Endothelial cell of umbilical vein (primary cell): ENCODE measurements at regions not wholly inside any gene's neighbourhood (a gene's known extent, or its start where the extent isn't known, plus 50 kb on each side); places are given as distances from the start of the nearest gene placed in this dataset.

Source experiments
- BruUV-seq: library from RNA; stranded (reverse); fragments of 400-500 nt; replicated peaks from 2 replicates; lab custom pipeline; 2021; lab: Mats Ljungman, UMichigan
- CTCF ChIA-PET: fragments of 300-600, 350-600 bp; sonication (Branson Sonifier 250); formaldehyde crosslinking; loops from one replicate; lab custom pipeline; 2021; ENCODE audit warnings: antibody characterized with exemption, inconsistent platforms; lab: Charles Lee
- POLR2A ChIA-PET: fragments of 300-600, 350-600 bp; sonication (Branson Sonifier 250); formaldehyde crosslinking; loops from one replicate; lab custom pipeline; 2021; ENCODE audit warnings: antibody characterized with exemption, inconsistent platforms; lab: Charles Lee
- DNase-seq: peaks from one replicate; pipeline ENCODE4 v3.0.0-alpha.2; 2011; ENCODE audit warnings: low read depth, low spot score
- FAIRE-seq: peaks from 2 replicates; lab custom pipeline; 2011; peaks lifted over from hg19 to GRCh38; lab: Jason Lieb, UNC
- H2AFZ ChIP-seq: 2 replicates; pipeline ENCODE4 v1.6.0; 2012; ENCODE audit warnings: low read depth, low read length, control low read depth, inconsistent platforms
- H3K27ac ChIP-seq: 2 replicates; pipeline ENCODE4 v1.5.1; 2011; ENCODE audit warnings: low read depth, mild to moderate bottlenecking, control low read depth, low read length, moderate library complexity; ENCODE audit not compliant: insufficient read depth
- H3K27me3 ChIP-seq, 2 experiments: 2 replicates each; pipeline versions ENCODE4 v1.6.0 to v1.6.1; 2011; ENCODE audit warnings: low read length in 2 of 2, mixed read lengths in 1 of 2; ENCODE audit not compliant: control insufficient read depth in 2 of 2, insufficient read depth in 2 of 2
- H3K36me3 ChIP-seq, 2 experiments: 2 replicates in 1 of 2; 3 replicates in 1 of 2; pipeline ENCODE4 v1.5.1; 2011; ENCODE audit warnings: low read length in 2 of 2, mild to moderate bottlenecking in 1 of 2, moderate library complexity in 1 of 2; ENCODE audit not compliant: control insufficient read depth in 2 of 2, insufficient read depth in 2 of 2; ENCODE audit errors: extremely low read depth in 1 of 2
- H3K4me1 ChIP-seq: 3 replicates; pipeline ENCODE4 v1.5.1; 2011; ENCODE audit warnings: mild to moderate bottlenecking, low read length; ENCODE audit not compliant: control insufficient read depth, insufficient read depth; ENCODE audit errors: extremely low read depth
- H3K4me2 ChIP-seq: 2 replicates; pipeline ENCODE4 v1.6.1; 2011; ENCODE audit warnings: low read length, control low read depth, mixed read lengths; ENCODE audit not compliant: insufficient read depth
- H3K4me3 ChIP-seq, 3 experiments: fragments of 200-600 bp in 1 of 3; sonication (generic), shearing (Covaris generic) in 1 of 3; replicated peaks in 1 of 3; 2 replicates each; pipeline ENCODE4 v1.5.1; 2011 to 2016; ENCODE audit warnings: control low read depth in 3 of 3, low read length in 3 of 3, mild to moderate bottlenecking in 2 of 3, inconsistent platforms in 1 of 3, low read depth in 1 of 3, moderate library complexity in 1 of 3; ENCODE audit not compliant: insufficient read depth in 1 of 3
- H3K79me2 ChIP-seq: 2 replicates; pipeline ENCODE4 v1.6.0; 2012; ENCODE audit warnings: low read length, inconsistent platforms; ENCODE audit not compliant: control insufficient read depth, insufficient read depth
- H3K9ac ChIP-seq: replicated peaks from 2 replicates; pipeline ENCODE3; 2011; ENCODE audit warnings: low read length, control low read depth; ENCODE audit not compliant: insufficient read depth; ENCODE audit errors: extremely low read depth
- H3K9me1 ChIP-seq: replicated peaks from 3 replicates; pipeline ENCODE4 v1.6.0; 2011; ENCODE audit warnings: mild to moderate bottlenecking, low read length; ENCODE audit not compliant: control insufficient read depth, insufficient read depth; ENCODE audit errors: extremely low read depth
- H3K9me3 ChIP-seq: replicated peaks from 2 replicates; pipeline ENCODE4 v1.5.1; 2012; ENCODE audit warnings: low read length, inconsistent platforms; ENCODE audit not compliant: control insufficient read depth, insufficient read depth
- H4K20me1 ChIP-seq: replicated peaks from 2 replicates; pipeline ENCODE3; 2011; ENCODE audit warnings: mild to moderate bottlenecking, low read length; ENCODE audit not compliant: control insufficient read depth, insufficient read depth; ENCODE audit errors: extremely low read depth
- EZH2 ChIP-seq: IDR thresholded peaks from 2 replicates; pipeline ENCODE4 v1.6.1; 2012; ENCODE audit warnings: borderline replicate concordance, low read depth, mild to moderate bottlenecking, moderate library complexity, low read length, inconsistent platforms; ENCODE audit not compliant: severe bottlenecking
- FOS ChIP-seq: IDR thresholded peaks from 2 replicates; pipeline ENCODE4 v1.6.1; 2011; ENCODE audit warnings: mild to moderate bottlenecking, low read length, moderate library complexity, borderline replicate concordance; ENCODE audit not compliant: insufficient read depth
- GATA2 ChIP-seq: IDR thresholded peaks from 2 replicates; pipeline ENCODE4 v1.7.0; 2011; ENCODE audit warnings: low read depth, mild to moderate bottlenecking, moderate library complexity, mixed read lengths, low read length; ENCODE audit not compliant: insufficient read length, insufficient read depth
- JUN ChIP-seq: IDR thresholded peaks from 2 replicates; pipeline ENCODE4 v1.6.1; 2011; ENCODE audit warnings: borderline replicate concordance, low read depth; ENCODE audit not compliant: insufficient read length, insufficient read depth
- MYC ChIP-seq: IDR thresholded peaks from one replicate; pipeline ENCODE4 v1.6.1; 2011; ENCODE audit warnings: mild to moderate bottlenecking, low read depth, low read length
- POLR2A ChIP-seq: IDR thresholded peaks from 2 replicates; pipeline ENCODE4 v1.6.1; 2012; ENCODE audit warnings: low read depth, mild to moderate bottlenecking, control low read depth, low read length
- POLR2AphosphoS5 ChIP-seq: IDR thresholded peaks from 2 replicates; pipeline ENCODE4 v1.6.1; 2012; ENCODE audit warnings: low read depth, mild to moderate bottlenecking, control low read depth, low read length, moderate library complexity; ENCODE audit not compliant: insufficient read depth
- dilution Hi-C: fragments of 300-500 bp; cut with MboI; formaldehyde crosslinking; loops from one replicate; pipeline ENCODE4 v1.15.0; 2019; ENCODE audit warnings: low sequenced_read_pairs; ENCODE audit not compliant: extremely low pct_ligation_motif_present
- intact Hi-C: fragments of 100-400 bp; cut with micrococcal nuclease; formaldehyde crosslinking; loops from one replicate; pipeline ENCODE4 v1.10.0; 2022
- TF ChIP-seq, protein P1 (sequence below): IDR thresholded peaks from 2 replicates; pipeline ENCODE4 v1.6.1; 2011; ENCODE audit not compliant: insufficient read depth, insufficient read length
- TF ChIP-seq, protein P2 (sequence below), 2 donors: IDR thresholded peaks; 1 replicate in 1 of 2; 2 replicates in 1 of 2; pipeline ENCODE4 v1.5.1; 2011; ENCODE audit warnings: low read length in 2 of 2, mild to moderate bottlenecking in 2 of 2, moderate library complexity in 2 of 2, control low read depth in 1 of 2, inconsistent platforms in 1 of 2, low read depth in 1 of 2; ENCODE audit not compliant: insufficient read depth in 1 of 2; ENCODE audit errors: extremely low read depth in 1 of 2

DNA sequence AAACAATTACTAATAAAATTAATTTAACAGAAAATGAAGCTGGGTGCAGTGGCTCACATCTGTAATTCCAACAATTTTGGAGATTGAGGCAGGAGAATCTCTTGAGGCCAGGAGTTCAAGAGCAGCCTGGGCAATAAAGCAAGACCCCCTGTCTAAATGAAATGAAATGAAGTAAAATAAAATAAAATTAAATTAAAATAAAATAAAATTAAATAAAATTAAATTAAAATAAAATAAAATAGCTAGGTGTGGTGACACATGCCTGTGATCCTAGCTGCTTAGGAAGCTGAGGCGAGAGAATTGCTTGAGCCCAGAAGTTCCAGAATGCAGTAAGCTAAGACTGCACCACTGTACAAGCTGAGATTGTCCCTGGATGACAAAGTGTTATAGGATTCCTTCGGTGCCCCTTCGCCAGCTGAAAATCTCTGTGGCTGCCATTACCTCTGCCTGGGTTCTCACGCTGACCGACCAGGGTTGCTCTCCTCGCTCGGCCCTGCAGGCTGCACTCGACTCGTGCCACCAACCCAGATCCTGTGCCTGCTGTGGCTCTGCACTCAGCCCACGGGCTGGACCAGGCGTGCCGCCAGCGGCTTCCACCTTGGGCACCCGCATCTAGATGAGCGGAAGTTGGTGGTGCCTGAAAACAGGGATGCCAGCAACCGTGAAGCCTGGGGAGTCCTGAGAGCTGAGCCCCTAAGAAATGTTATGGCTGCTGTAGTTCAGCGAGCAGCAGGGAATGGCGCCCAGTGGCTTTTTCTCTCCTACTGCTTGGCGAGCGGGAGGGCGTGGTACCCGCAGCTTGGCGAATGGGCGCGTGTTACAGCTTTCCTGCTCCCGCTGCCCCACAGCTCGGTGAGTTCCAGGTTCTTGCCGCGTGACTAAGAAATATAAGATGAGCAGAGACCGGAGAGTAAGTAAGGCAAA, 539.2 kb upstream of the PCDH9 start:
- CTCF ChIA-PET: no interaction called here
- Histone ChIP-seq H3K9me1 (no peaks in the 10 kb centered on the region), H3K27ac (no peak overlapping the region), H3K4me3 (no peak overlapping the region), H3K4me2 (no peak overlapping the region), H3K79me2 (no peaks in the 10 kb centered on the region), H2AFZ (no peak overlapping the region), H3K9me3 (no peaks in the 10 kb centered on the region), H4K20me1 (no peaks in the 10 kb centered on the region), H3K9ac (no peak overlapping the region), H3K27me3 (no peaks in the 10 kb centered on the region), H3K36me3 (no peaks in the 10 kb centered on the region), H3K4me1 (no peaks in the 10 kb centered on the region)
- DNase-seq: no peak
- no peak for FAIRE-seq
- no TSS peak for BruUV-seq
- dilution Hi-C loops: no loop called here
- POLR2A ChIA-PET: no interaction called here
- intact Hi-C loops: no loop called here
- TF ChIP-seq POLR2AphosphoS5 (no peak), GATA2 (no peak), POLR2A (no peak), MYC (no peak), JUN (no peak), FOS (no peak), EZH2 (no peak)
- TF ChIP-seq, protein P1, sequence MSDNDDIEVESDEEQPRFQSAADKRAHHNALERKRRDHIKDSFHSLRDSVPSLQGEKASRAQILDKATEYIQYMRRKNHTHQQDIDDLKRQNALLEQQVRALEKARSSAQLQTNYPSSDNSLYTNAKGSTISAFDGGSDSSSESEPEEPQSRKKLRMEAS: no peak
- TF ChIP-seq, protein P2, sequence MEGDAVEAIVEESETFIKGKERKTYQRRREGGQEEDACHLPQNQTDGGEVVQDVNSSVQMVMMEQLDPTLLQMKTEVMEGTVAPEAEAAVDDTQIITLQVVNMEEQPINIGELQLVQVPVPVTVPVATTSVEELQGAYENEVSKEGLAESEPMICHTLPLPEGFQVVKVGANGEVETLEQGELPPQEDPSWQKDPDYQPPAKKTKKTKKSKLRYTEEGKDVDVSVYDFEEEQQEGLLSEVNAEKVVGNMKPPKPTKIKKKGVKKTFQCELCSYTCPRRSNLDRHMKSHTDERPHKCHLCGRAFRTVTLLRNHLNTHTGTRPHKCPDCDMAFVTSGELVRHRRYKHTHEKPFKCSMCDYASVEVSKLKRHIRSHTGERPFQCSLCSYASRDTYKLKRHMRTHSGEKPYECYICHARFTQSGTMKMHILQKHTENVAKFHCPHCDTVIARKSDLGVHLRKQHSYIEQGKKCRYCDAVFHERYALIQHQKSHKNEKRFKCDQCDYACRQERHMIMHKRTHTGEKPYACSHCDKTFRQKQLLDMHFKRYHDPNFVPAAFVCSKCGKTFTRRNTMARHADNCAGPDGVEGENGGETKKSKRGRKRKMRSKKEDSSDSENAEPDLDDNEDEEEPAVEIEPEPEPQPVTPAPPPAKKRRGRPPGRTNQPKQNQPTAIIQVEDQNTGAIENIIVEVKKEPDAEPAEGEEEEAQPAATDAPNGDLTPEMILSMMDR (IDR thresholded peaks at IDR 0.05; ENCODE audit: extremely low read depth in 1 of 2, insufficient read depth in 1 of 2, low read depth in 1 of 2, low read length in 2 of 2): no peak
